ENCODE measurements at regions not wholly inside any gene's neighbourhood (a gene's known extent, or its start where the extent isn't known, plus 50 kb on each side); places are given as distances from the start of the nearest gene placed in this dataset.

DNA sequence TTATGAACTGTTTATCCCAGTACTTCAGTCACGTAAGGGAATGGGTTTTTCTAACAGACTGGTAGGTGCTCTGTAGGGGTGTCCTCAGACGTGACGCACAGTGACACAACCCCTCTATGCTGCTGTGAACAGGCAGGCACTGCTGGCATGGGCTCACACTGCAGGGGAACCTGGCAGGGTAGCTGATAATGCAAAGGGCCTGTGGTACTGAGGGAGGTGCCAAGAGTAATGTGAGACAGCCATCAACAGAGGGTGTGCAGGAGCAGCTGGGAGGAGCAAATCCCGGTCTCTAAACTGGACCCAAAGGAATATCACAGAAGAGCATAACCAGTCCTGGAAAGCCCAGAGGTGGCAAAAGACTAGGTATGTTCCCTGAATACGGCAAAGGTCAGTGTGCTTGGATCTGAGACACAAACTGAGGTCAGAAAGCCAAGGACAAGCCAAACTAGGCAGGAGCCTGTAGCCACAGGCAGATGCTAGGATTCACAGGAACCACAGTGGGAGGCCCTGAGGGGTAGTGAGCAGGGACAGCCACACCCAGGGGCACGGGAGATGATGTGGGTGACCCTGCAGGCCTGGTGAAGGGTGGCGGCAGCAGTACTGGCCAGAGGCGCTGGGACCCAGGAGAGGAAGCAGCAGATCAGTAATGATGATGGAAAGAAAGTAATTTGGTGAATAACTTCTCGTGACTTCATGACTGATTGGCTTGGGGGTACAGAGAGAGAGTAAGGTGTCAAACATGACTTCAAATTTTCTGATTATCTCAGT, 248.1 kb upstream of the CHRNA7 start:
- DNase-seq = no peak

GRCh38 chr15:31782951-31783350, 247.4 kb upstream of the CHRNA7 start:
- no peak for DNase-seq

DNA sequence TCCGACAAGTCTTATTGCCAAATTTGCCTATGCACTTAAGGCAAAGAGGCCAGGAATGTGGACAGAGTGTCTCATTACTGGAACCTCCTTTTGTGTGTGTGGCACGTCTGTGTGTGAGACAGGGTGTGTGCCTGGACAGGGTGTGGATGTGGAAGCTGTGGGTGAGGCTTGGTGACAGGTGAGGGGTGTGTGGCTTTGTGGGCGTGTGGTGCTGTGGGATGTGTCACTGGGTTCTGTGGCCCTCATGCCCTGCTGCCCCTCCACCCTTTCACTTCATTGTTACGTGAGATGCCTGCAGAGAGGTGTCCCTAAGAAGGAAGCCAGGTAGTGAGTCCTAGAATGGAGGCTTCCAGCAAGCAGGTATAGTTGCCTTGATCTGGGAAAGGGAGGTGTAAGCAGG, 244.0 kb upstream of the CHRNA7 start:
- DNase-seq = no peak

DNA sequence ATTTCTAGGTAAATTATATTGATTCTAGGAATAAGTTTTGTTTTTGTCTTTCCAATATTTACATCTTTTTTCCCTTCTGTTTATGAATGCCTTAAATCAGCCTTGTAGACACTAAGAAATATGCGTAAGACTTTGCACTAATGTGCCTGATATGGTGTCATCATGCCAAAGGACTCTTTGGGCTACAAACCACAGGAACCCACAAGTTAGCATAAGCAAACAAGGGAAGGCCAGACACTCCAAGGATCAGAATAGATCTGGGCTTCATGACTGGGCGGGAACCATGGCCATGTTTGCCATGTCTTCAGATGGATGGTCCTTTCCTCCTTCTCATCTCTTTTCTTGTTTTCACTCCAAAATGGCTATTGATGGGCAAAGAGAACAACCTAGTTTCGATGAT, 242.2 kb upstream of the CHRNA7 start:
- no peak for DNase-seq

DNA sequence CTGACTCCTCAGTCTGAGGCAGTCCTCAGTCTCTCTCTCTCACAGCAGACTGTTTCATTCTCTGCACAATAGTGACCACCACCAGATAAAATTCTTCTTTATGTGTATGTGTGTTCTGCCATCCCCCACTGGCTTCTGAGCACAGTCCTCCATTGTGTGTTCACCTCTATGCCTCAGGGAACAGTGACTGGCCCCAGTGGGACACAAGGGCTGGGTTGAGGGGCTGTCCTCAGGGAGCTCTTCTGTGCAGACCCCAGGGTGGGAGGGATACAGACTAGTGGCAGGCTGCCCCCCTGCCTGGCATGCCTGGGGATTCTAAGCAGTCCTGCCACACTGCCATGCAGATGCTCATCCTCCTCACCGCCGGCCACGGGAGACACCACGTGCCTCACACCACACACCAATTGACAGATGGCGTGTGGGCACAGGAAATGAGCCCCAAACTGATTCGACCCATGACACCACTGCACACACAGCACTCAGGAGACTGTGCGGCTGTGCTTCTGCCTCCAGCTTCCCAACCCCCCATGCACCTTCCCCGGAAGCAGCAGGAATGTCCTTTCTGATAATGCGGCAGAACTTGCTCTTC, 237.6 kb upstream of the CHRNA7 start:
- DNase-seq = no peak

GRCh38 chr15:31799319-31799714, 231.0 kb upstream of the CHRNA7 start:
- no peak for DNase-seq

GRCh38 chr15:31799715-31800321, 230.5 kb upstream of the CHRNA7 start:
- DNase-seq = no peak

DNA sequence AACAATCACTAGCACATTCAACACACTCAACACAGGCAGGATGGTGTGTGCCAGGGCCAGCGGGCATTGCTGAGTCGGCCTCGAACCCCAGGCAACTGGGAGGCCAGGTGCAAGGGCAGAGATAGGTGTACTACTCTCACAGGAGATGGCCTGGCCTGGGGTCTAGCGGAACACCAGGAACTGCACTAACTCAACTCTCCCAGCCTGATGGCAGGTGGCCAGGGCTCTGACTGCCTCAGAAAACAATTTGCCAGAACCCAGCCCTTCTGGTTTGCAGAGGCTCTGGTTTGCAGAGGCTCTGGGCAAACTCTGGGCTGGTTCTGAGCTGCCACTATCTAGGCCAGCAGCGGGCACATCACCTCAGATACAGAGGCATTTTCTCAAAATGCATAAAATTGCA, 229.2 kb upstream of the CHRNA7 start:
- DNase-seq = no peak

GRCh38 chr15:31802761-31803160, 227.6 kb upstream of the CHRNA7 start:
- DNase-seq = no peak

GRCh38 chr15:31803388-31803884, 226.9 kb upstream of the CHRNA7 start:
- DNase-seq = no peak

DNA sequence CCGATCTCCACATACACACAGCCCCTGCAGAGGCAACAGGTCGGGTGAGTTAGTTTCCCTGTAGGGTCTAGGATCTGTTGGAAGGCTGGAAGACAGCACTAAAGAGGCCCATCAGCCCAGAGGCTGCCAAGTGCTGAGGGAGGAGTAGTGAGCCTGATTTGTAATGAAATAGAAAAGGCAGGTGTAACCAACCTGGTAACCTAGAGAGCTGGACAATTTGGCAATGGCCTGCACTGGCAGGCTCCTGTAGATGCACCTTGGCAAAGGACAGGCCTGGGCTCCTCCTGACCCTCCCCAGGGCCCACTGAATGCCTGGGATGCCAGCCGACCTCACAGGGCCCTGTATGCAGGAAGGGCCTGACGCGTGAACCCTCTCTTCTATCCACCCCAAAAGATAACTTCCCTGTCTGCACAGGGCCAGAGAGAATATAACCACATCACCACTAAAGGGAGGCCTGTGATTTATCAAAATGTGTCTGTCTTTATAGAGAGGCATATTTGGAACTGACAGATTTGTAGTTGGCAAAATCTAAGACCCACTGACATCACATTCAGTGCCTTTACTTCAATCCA, 225.1 kb upstream of the CHRNA7 start:
- DNase-seq = no peak

DNA sequence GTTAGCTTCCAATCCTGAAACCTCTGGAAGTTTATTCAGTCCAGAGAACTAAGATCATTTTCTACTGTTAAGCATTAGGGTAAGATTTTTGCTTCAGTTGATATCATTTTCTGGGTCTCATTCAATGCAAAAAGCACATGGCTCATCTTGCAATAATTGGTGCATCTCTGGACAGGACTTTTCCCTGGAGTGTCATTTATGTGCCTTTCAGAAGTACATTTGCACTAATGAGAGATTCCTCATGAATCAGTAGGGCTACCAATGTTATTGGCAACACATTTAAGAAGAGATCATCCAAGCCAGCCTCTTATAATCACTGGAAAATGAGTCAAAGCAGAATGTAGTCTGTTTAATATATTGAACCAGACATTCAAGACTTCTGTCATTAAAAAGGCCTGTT, 224.2 kb upstream of the CHRNA7 start:
- DNase-seq = no peak

DNA sequence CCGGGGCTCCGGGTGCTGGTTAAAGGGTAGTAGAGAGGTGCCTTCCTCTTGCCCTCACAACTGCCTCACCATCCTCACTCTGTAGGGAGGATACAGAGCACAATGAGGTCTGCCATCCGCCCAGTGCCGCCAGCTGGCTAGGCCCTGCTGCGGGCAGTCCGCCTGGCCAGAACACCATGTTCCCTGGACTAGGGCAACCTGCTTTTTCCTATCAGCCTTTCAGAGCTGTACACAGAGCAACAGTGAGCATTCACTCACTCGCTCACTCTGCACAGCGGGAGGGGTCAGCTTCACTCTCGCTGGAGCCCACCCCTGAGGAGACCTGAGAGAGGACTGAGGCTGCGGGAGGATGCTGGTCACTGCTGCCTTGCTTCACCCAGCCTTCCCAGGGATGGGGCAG, 218.7 kb upstream of the CHRNA7 start:
- DNase-seq = no peak

GRCh38 chr15:31814082-31814481, 216.2 kb upstream of the CHRNA7 start:
- no peak for DNase-seq

DNA sequence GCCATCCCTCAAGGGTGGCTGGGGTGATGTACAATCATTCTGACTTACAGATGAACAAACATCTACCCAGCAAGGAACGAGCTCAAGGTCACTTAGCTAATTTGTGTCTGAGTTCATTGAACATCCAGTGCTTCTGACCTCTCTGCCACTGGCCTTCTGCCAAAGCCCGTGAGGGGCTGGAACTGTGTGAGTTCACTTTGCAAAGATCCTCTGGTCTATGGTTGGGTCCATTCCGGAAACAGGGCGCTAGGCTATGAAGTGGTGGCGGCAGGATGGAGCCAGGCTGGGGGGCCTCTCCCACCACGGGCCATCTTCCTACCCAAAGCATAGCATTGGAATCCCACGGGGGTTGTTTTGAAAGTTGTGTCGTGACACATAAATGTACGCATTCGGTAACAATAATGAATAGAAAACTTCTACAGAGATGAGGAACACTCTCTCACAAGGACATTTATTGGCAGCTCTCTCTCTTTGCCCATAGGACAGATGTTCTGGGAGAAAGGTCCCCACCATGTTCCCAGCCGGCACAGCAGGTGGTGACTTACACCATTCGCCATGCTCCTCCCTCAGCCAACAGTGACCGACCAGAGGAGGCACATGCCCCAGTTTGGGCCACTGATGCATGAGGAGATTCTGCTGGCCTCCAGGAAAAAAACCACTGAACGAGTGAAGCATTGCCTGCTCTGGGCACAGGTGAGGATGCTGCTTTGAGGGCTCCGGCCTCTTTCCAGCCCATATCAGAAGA, 214.7 kb upstream of the CHRNA7 start:
- no peak for DNase-seq

- DNase-seq = no peak
Measured at GRCh38 chr15:31822463-31822862, 207.9 kb upstream of the CHRNA7 start.

DNA sequence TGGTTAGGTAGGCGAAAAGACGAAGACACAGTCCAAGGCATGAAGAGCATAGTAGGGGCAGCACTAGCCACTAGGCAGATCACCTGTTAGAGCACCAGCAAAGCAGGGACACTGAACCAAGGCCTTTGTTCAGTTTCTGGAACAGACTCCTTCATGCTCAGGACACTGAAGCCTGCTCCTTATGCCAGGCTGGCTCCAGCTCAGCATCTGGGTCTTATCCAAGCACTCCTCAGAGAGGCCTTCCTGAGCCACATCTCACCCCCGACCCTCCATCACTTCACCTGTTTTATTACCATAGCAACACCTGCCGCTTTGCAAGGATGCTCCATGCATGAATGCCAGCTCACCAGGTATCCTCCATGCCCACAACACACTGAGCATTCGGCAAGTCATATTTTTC, 206.3 kb upstream of the CHRNA7 start:
- DNase-seq = no peak

GRCh38 chr15:31828594-31828993, 201.7 kb upstream of the CHRNA7 start:
- DNase-seq = no peak

- DNase-seq = no peak
Measured at GRCh38 chr15:31830591-31830990, 199.7 kb upstream of the CHRNA7 start.

DNA sequence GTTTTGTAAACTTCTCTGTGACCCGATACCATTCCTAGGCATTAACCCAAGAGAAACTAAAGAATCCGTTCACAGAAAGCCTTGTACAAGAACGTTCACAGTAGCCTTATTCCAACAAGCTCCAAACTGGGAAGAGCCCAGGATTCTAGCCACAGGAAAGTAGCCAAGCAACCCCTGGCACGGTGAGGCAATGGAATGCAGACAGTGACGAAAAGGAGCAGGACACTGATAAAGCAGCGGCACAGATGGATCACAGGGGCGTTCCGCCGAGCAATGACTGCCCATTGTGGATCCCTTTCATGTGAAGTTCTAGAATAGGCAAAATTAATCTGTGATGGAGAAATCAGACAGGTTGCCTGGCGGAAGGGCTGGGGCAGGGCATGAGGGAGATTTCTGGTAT, 198.7 kb upstream of the CHRNA7 start:
- DNase-seq = no peak

DNA sequence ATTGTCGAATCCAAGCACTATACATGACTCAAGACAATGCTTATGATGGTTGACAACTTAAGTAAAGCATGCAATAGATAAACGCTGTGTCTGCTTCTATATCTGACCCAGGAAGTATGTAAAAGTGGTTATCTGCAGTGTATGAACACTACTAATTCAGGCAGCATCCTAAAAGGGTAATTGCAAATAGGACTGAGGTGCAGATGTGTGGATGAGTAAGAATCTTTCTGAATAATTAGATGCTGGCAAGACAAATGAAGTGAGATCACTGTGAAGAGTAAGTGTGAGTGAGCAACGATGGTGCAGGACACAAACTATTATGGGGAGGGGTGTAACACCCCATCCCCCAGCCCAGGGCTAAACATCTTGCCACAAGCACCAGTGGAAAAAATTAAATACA, 195.7 kb upstream of the CHRNA7 start:
- DNase-seq = no peak

DNA sequence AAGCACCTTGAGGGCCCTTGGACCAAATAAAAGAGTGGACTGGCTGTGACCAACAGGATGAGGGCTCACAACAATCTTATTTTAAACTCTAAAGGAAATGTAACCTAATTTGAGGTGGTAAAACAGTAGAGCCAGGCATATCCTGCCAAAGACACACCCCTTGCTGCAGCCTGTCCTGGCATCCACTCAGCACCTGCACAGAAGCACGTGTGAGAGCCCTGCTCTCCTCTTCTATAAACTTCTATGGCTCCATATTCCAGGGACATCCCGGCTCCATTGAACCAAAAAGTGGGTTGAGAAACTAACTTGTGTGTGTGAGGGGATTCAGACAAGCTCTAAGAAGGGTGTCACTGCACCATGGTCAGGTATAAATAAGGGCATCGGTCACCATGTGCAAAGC, 190.9 kb upstream of the CHRNA7 start:
- no peak for DNase-seq

DNA sequence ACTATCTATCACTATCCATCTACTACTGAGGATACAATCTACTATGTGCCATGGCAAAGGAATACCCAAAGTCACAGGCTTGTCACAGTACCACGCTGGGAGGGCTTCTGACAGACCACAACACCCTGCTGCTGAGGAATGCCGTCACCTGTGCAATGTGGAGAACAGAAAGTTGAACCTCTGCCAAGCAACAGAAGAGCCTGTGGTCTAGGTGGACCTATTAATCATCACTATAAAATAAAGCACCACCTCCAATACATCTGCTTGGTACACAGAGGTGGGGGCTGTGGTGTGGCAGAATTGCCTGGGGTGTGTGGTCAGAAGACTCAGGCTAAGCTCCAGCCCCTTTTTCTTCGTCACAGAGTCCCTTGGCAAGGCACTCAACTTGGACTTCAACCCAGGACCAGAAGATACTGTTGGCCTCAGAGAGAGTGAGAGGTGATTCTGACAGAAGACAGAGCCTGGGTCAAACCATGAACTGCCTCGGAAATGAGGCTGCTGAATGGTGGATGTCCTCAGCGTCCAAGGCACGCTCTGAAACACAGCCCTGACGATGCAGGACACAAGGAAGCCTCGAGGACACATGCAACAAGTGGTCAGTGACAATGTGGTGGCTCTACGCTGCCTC, 189.4 kb upstream of the CHRNA7 start:
- DNase-seq = no peak

Data from CD4-positive, alpha-beta T cell treated with Interleukin-6 for 4 hours (primary cell).